PC-3 (cell line): ENCODE measurements at regions not wholly inside any gene's neighbourhood (a gene's known extent, or its start where the extent isn't known, plus 50 kb on each side); places are given as distances from the start of the nearest gene placed in this dataset.

Experiments used
- ATAC-seq: fragments of 200-7000 bp; cut with Tn5 transposase; 2 replicates; pipeline ENCODE4 v1.9.1; 2020; ENCODE audit warnings: mild to moderate bottlenecking, moderate library complexity
- BruUV-seq: library from RNA; stranded (reverse); fragments of 400-500 nt; replicated peaks from 2 replicates; lab custom pipeline; 2021; lab: Mats Ljungman, UMichigan
- CTCF ChIA-PET: fragments of 300-600 bp; sonication (Branson Sonifier 250); formaldehyde crosslinking; loops from one replicate; lab custom pipeline; 2022; ENCODE audit warnings: antibody characterized with exemption; lab: Charles Lee
- POLR2A ChIA-PET: fragments of 300-600 bp; sonication (Branson Sonifier 250); formaldehyde crosslinking; loops from one replicate; lab custom pipeline; 2022; ENCODE audit warnings: antibody characterized with exemption; ENCODE audit not compliant: unreplicated experiment; lab: Charles Lee
- DNase-seq: peaks from one replicate; pipeline ENCODE4 v3.0.0-alpha.2; 2015
- H2AFZ ChIP-seq: fragments of 300-600 bp; sonication (generic); 2 replicates; pipeline ENCODE4 v1.6.0; 2016; ENCODE audit warnings: antibody characterized with exemption, low read length
- H3F3A ChIP-seq: fragments of 300-600 bp; sonication (generic); one replicate; pipeline ENCODE4 v1.6.0; 2017; ENCODE audit warnings: antibody characterized with exemption, low read length, control low read depth, mild to moderate bottlenecking; ENCODE audit not compliant: unreplicated experiment
- H3K27ac ChIP-seq: fragments of 300-600 bp; sonication (generic); 2 replicates; pipeline ENCODE4 v1.5.1; 2016; ENCODE audit warnings: mild to moderate bottlenecking, low read length
- H3K27me3 ChIP-seq: fragments of 300-600 bp; sonication (generic); 2 replicates; pipeline ENCODE4 v1.6.1; 2016; ENCODE audit warnings: low read length, mixed read lengths
- H3K36me3 ChIP-seq: fragments of 300-600 bp; sonication (generic); 2 replicates; pipeline ENCODE4 v1.6.1; 2016; ENCODE audit warnings: low read depth, mixed run types, low read length, mixed read lengths
- H3K4me1 ChIP-seq: fragments of 300-600 bp; sonication (generic); 2 replicates; pipeline ENCODE4 v1.5.1; 2016; ENCODE audit warnings: low read length; ENCODE audit not compliant: insufficient read depth
- H3K4me2 ChIP-seq: fragments of 300-600 bp; sonication (generic); 2 replicates; pipeline ENCODE4 v1.6.0; 2016; ENCODE audit warnings: low read length
- H3K4me3 ChIP-seq: fragments of 300-600 bp; sonication (generic); 2 replicates; pipeline ENCODE4 v1.5.1; 2016; ENCODE audit warnings: mild to moderate bottlenecking, low read length, mixed read lengths
- H3K79me2 ChIP-seq: fragments of 300-600 bp; sonication (generic); 2 replicates; pipeline ENCODE4 v1.6.1; 2017; ENCODE audit warnings: low read length, mixed read lengths
- H3K9ac ChIP-seq: fragments of 300-600 bp; sonication (generic); 2 replicates; pipeline ENCODE4 v1.6.0; 2016; ENCODE audit warnings: mild to moderate bottlenecking, low read length
- H3K9me2 ChIP-seq: fragments of 300-600 bp; sonication (generic); replicated peaks from 2 replicates; pipeline ENCODE4 v1.6.1; 2016; ENCODE audit warnings: mixed run types, low read length, mixed read lengths
- H3K9me3 ChIP-seq: fragments of 300-600 bp; sonication (generic); 2 replicates; pipeline ENCODE4 v1.6.1; 2016; ENCODE audit warnings: low read length, mixed read lengths
- H4K20me1 ChIP-seq: fragments of 300-600 bp; sonication (generic); 2 replicates; pipeline ENCODE4 v1.6.1; 2016; ENCODE audit warnings: low read length, mixed read lengths
- CTCF ChIP-seq: fragments of 300-600 bp; sonication (generic); conservative IDR thresholded peaks from 2 replicates; pipeline ENCODE4 v1.5.1; 2017; ENCODE audit warnings: antibody characterized with exemption, low read depth, mild to moderate bottlenecking, low read length
- EZH2 ChIP-seq: fragments of 300-600 bp; sonication (generic); IDR thresholded peaks from one replicate; pipeline ENCODE4 v1.6.1; 2017; ENCODE audit warnings: antibody characterized with exemption, mild to moderate bottlenecking, low read length; ENCODE audit not compliant: unreplicated experiment
- EZH2phosphoT487 ChIP-seq: fragments of 300-600 bp; sonication (generic); IDR thresholded peaks from 2 replicates; pipeline ENCODE4 v1.6.1; 2018; ENCODE audit warnings: mild to moderate bottlenecking, antibody characterized with exemption, low read length, borderline replicate concordance
- intact Hi-C: fragments of 100-400 bp; cut with micrococcal nuclease; formaldehyde crosslinking; loops from 2 replicates; pipeline ENCODE4 v1.9.0; 2023

GRCh38 chr7:11235491-11235890 is 261.8 kb downstream of the PHF14 start:
- Histone ChIP-seq H3K9ac (no peak overlapping the region), H3K27ac (no peak overlapping the region), H4K20me1 (no peaks in the 10 kb centered on the region), H3K9me3 (no peaks in the 10 kb centered on the region), H3K27me3 (no peaks in the 10 kb centered on the region), H3F3A (no peaks in the 10 kb centered on the region), H3K36me3 (no peaks in the 10 kb centered on the region), H2AFZ (no peak overlapping the region), H3K4me2 (no peak overlapping the region), H3K4me1 (no peaks in the 10 kb centered on the region), H3K4me3 (no peak overlapping the region), H3K9me2 (no peaks in the 10 kb centered on the region), H3K79me2 (no peaks in the 10 kb centered on the region)
- POLR2A ChIA-PET: no interaction called here
- intact Hi-C loops: no loop called here
- CTCF ChIA-PET: no interaction called here
- ATAC-seq: no peak
- BruUV-seq: no TSS peak
- no peak for DNase-seq
- no peak for TF ChIP-seq EZH2phosphoT487
- no peak for TF ChIP-seq CTCF

GRCh38 chr7:11236680-11237079 is 263.0 kb downstream of the PHF14 start:
- no peak overlapping the region for H3K9ac ChIP-seq
- H2AFZ ChIP-seq: no peak overlapping the region
- POLR2A ChIA-PET: no interaction called here
- no peaks in the 10 kb centered on the region for H3K9me3 ChIP-seq
- DNase-seq: no peak
- H3K4me3 ChIP-seq: no peak overlapping the region
- TF ChIP-seq EZH2 (no peak), CTCF (no peak), EZH2phosphoT487 (no peak)
- H3K36me3 ChIP-seq: no peaks in the 10 kb centered on the region
- no peak overlapping the region for H3K4me2 ChIP-seq
- ATAC-seq: no peak
- H3K79me2 ChIP-seq: no peaks in the 10 kb centered on the region
- H3K9me2 ChIP-seq: no peaks in the 10 kb centered on the region
- H3K27me3 ChIP-seq: no peaks in the 10 kb centered on the region
- H3F3A ChIP-seq: no peaks in the 10 kb centered on the region
- H3K4me1 ChIP-seq: no peaks in the 10 kb centered on the region
- no peak overlapping the region for H3K27ac ChIP-seq
- H4K20me1 ChIP-seq: no peaks in the 10 kb centered on the region
- intact Hi-C loops: no loop called here
- CTCF ChIA-PET: no interaction called here
- no TSS peak for BruUV-seq

GRCh38 chr7:11237742-11238141 is 264.1 kb downstream of the PHF14 start:
- Histone ChIP-seq H3K79me2 (no peaks in the 10 kb centered on the region), H3K27me3 (no peaks in the 10 kb centered on the region), H3K4me3 (peak overlapping the region; percentile 7; the same call in 1 of the 2 replicates), H3K4me2 (peak overlapping the region; percentile 17), H4K20me1 (no peaks in the 10 kb centered on the region), H3K9ac (no peak overlapping the region), H2AFZ (peak overlapping the region; percentile 46; the same call in 1 of the 2 replicates), H3K4me1 (no peaks in the 10 kb centered on the region), H3K27ac (no peak overlapping the region), H3K9me2 (no peaks in the 10 kb centered on the region), H3K36me3 (no peaks in the 10 kb centered on the region), H3F3A (no peaks in the 10 kb centered on the region), H3K9me3 (no peaks in the 10 kb centered on the region)
- BruUV-seq: no TSS peak
- intact Hi-C loops: no loop called here
- ChIA-PET POLR2A (no interaction called here), CTCF (no interaction called here)
- no peak for TF ChIP-seq EZH2phosphoT487
- no peak for TF ChIP-seq EZH2
- TF ChIP-seq CTCF: no peak
- ATAC-seq: peak; percentile 38
- no peak for DNase-seq
